Endothelial cell of umbilical vein (primary cell): ENCODE measurements at regions not wholly inside any gene's neighbourhood (a gene's known extent, or its start where the extent isn't known, plus 50 kb on each side); places are given as distances from the start of the nearest gene placed in this dataset.

Source experiments
- BruUV-seq: library from RNA; stranded (reverse); fragments of 400-500 nt; replicated peaks from 2 replicates; lab custom pipeline; 2021; lab: Mats Ljungman, UMichigan
- CTCF ChIA-PET: fragments of 300-600, 350-600 bp; sonication (Branson Sonifier 250); formaldehyde crosslinking; loops from one replicate; lab custom pipeline; 2021; ENCODE audit warnings: antibody characterized with exemption, inconsistent platforms; lab: Charles Lee
- POLR2A ChIA-PET: fragments of 300-600, 350-600 bp; sonication (Branson Sonifier 250); formaldehyde crosslinking; loops from one replicate; lab custom pipeline; 2021; ENCODE audit warnings: antibody characterized with exemption, inconsistent platforms; lab: Charles Lee
- DNase-seq: peaks from one replicate; pipeline ENCODE4 v3.0.0-alpha.2; 2011; ENCODE audit warnings: low read depth, low spot score
- FAIRE-seq: peaks from 2 replicates; lab custom pipeline; 2011; peaks lifted over from hg19 to GRCh38; lab: Jason Lieb, UNC
- H2AFZ ChIP-seq: 2 replicates; pipeline ENCODE4 v1.6.0; 2012; ENCODE audit warnings: low read depth, low read length, control low read depth, inconsistent platforms
- H3K27ac ChIP-seq: 2 replicates; pipeline ENCODE4 v1.5.1; 2011; ENCODE audit warnings: low read depth, mild to moderate bottlenecking, control low read depth, low read length, moderate library complexity; ENCODE audit not compliant: insufficient read depth
- H3K27me3 ChIP-seq, 2 experiments: 2 replicates each; pipeline versions ENCODE4 v1.6.0 to v1.6.1; 2011; ENCODE audit warnings: low read length in 2 of 2, mixed read lengths in 1 of 2; ENCODE audit not compliant: control insufficient read depth in 2 of 2, insufficient read depth in 2 of 2
- H3K36me3 ChIP-seq, 2 experiments: 2 replicates in 1 of 2; 3 replicates in 1 of 2; pipeline ENCODE4 v1.5.1; 2011; ENCODE audit warnings: low read length in 2 of 2, mild to moderate bottlenecking in 1 of 2, moderate library complexity in 1 of 2; ENCODE audit not compliant: control insufficient read depth in 2 of 2, insufficient read depth in 2 of 2; ENCODE audit errors: extremely low read depth in 1 of 2
- H3K4me1 ChIP-seq: 3 replicates; pipeline ENCODE4 v1.5.1; 2011; ENCODE audit warnings: mild to moderate bottlenecking, low read length; ENCODE audit not compliant: control insufficient read depth, insufficient read depth; ENCODE audit errors: extremely low read depth
- H3K4me2 ChIP-seq: 2 replicates; pipeline ENCODE4 v1.6.1; 2011; ENCODE audit warnings: low read length, control low read depth, mixed read lengths; ENCODE audit not compliant: insufficient read depth
- H3K4me3 ChIP-seq, 3 experiments: fragments of 200-600 bp in 1 of 3; sonication (generic), shearing (Covaris generic) in 1 of 3; replicated peaks in 1 of 3; 2 replicates each; pipeline ENCODE4 v1.5.1; 2011 to 2016; ENCODE audit warnings: control low read depth in 3 of 3, low read length in 3 of 3, mild to moderate bottlenecking in 2 of 3, inconsistent platforms in 1 of 3, low read depth in 1 of 3, moderate library complexity in 1 of 3; ENCODE audit not compliant: insufficient read depth in 1 of 3
- H3K79me2 ChIP-seq: 2 replicates; pipeline ENCODE4 v1.6.0; 2012; ENCODE audit warnings: low read length, inconsistent platforms; ENCODE audit not compliant: control insufficient read depth, insufficient read depth
- H3K9ac ChIP-seq: replicated peaks from 2 replicates; pipeline ENCODE3; 2011; ENCODE audit warnings: low read length, control low read depth; ENCODE audit not compliant: insufficient read depth; ENCODE audit errors: extremely low read depth
- H3K9me1 ChIP-seq: replicated peaks from 3 replicates; pipeline ENCODE4 v1.6.0; 2011; ENCODE audit warnings: mild to moderate bottlenecking, low read length; ENCODE audit not compliant: control insufficient read depth, insufficient read depth; ENCODE audit errors: extremely low read depth
- H3K9me3 ChIP-seq: replicated peaks from 2 replicates; pipeline ENCODE4 v1.5.1; 2012; ENCODE audit warnings: low read length, inconsistent platforms; ENCODE audit not compliant: control insufficient read depth, insufficient read depth
- H4K20me1 ChIP-seq: replicated peaks from 2 replicates; pipeline ENCODE3; 2011; ENCODE audit warnings: mild to moderate bottlenecking, low read length; ENCODE audit not compliant: control insufficient read depth, insufficient read depth; ENCODE audit errors: extremely low read depth
- EZH2 ChIP-seq: IDR thresholded peaks from 2 replicates; pipeline ENCODE4 v1.6.1; 2012; ENCODE audit warnings: borderline replicate concordance, low read depth, mild to moderate bottlenecking, moderate library complexity, low read length, inconsistent platforms; ENCODE audit not compliant: severe bottlenecking
- FOS ChIP-seq: IDR thresholded peaks from 2 replicates; pipeline ENCODE4 v1.6.1; 2011; ENCODE audit warnings: mild to moderate bottlenecking, low read length, moderate library complexity, borderline replicate concordance; ENCODE audit not compliant: insufficient read depth
- GATA2 ChIP-seq: IDR thresholded peaks from 2 replicates; pipeline ENCODE4 v1.7.0; 2011; ENCODE audit warnings: low read depth, mild to moderate bottlenecking, moderate library complexity, mixed read lengths, low read length; ENCODE audit not compliant: insufficient read length, insufficient read depth
- JUN ChIP-seq: IDR thresholded peaks from 2 replicates; pipeline ENCODE4 v1.6.1; 2011; ENCODE audit warnings: borderline replicate concordance, low read depth; ENCODE audit not compliant: insufficient read length, insufficient read depth
- MYC ChIP-seq: IDR thresholded peaks from one replicate; pipeline ENCODE4 v1.6.1; 2011; ENCODE audit warnings: mild to moderate bottlenecking, low read depth, low read length
- POLR2A ChIP-seq: IDR thresholded peaks from 2 replicates; pipeline ENCODE4 v1.6.1; 2012; ENCODE audit warnings: low read depth, mild to moderate bottlenecking, control low read depth, low read length
- POLR2AphosphoS5 ChIP-seq: IDR thresholded peaks from 2 replicates; pipeline ENCODE4 v1.6.1; 2012; ENCODE audit warnings: low read depth, mild to moderate bottlenecking, control low read depth, low read length, moderate library complexity; ENCODE audit not compliant: insufficient read depth
- dilution Hi-C: fragments of 300-500 bp; cut with MboI; formaldehyde crosslinking; loops from one replicate; pipeline ENCODE4 v1.15.0; 2019; ENCODE audit warnings: low sequenced_read_pairs; ENCODE audit not compliant: extremely low pct_ligation_motif_present
- intact Hi-C: fragments of 100-400 bp; cut with micrococcal nuclease; formaldehyde crosslinking; loops from one replicate; pipeline ENCODE4 v1.10.0; 2022
- TF ChIP-seq, protein P1 (sequence below): IDR thresholded peaks from 2 replicates; pipeline ENCODE4 v1.6.1; 2011; ENCODE audit not compliant: insufficient read depth, insufficient read length
- TF ChIP-seq, protein P2 (sequence below), 2 donors: IDR thresholded peaks; 1 replicate in 1 of 2; 2 replicates in 1 of 2; pipeline ENCODE4 v1.5.1; 2011; ENCODE audit warnings: low read length in 2 of 2, mild to moderate bottlenecking in 2 of 2, moderate library complexity in 2 of 2, control low read depth in 1 of 2, inconsistent platforms in 1 of 2, low read depth in 1 of 2; ENCODE audit not compliant: insufficient read depth in 1 of 2; ENCODE audit errors: extremely low read depth in 1 of 2

- H4K20me1 ChIP-seq: no peaks in the 10 kb centered on the region
Measured at GRCh38 chr20:43397147-43397546, 60.5 kb upstream of the SRSF6 start.

More at GRCh38 chr20:43397147-43397546, 60.5 kb upstream of the SRSF6 start:
- Histone ChIP-seq H2AFZ (no peak overlapping the region), H3K36me3 (no peaks in the 10 kb centered on the region), H3K27ac (no peak overlapping the region), H3K9me3 (no peaks in the 10 kb centered on the region), H3K4me2 (no peak overlapping the region), H3K4me3 (no peak overlapping the region), H3K9me1 (no peaks in the 10 kb centered on the region), H3K27me3 (no peaks in the 10 kb centered on the region), H3K4me1 (no peaks in the 10 kb centered on the region), H3K79me2 (no peaks in the 10 kb centered on the region), H3K9ac (no peak overlapping the region)
- intact Hi-C loops: no loop called here
- no peak for DNase-seq
- BruUV-seq: no TSS peak
- ChIA-PET CTCF (interaction anchor here (3.9 kb wide), 1 partner anchor 12 kb away, joined by 17 read pairs; no protein-coding TSS in a partner anchor), POLR2A (no interaction called here)
- TF ChIP-seq GATA2 (no peak), FOS (no peak), JUN (no peak), POLR2AphosphoS5 (no peak), EZH2 (no peak), MYC (no peak), POLR2A (no peak)
- TF ChIP-seq, protein P1, sequence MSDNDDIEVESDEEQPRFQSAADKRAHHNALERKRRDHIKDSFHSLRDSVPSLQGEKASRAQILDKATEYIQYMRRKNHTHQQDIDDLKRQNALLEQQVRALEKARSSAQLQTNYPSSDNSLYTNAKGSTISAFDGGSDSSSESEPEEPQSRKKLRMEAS: no peak
- TF ChIP-seq, protein P2, sequence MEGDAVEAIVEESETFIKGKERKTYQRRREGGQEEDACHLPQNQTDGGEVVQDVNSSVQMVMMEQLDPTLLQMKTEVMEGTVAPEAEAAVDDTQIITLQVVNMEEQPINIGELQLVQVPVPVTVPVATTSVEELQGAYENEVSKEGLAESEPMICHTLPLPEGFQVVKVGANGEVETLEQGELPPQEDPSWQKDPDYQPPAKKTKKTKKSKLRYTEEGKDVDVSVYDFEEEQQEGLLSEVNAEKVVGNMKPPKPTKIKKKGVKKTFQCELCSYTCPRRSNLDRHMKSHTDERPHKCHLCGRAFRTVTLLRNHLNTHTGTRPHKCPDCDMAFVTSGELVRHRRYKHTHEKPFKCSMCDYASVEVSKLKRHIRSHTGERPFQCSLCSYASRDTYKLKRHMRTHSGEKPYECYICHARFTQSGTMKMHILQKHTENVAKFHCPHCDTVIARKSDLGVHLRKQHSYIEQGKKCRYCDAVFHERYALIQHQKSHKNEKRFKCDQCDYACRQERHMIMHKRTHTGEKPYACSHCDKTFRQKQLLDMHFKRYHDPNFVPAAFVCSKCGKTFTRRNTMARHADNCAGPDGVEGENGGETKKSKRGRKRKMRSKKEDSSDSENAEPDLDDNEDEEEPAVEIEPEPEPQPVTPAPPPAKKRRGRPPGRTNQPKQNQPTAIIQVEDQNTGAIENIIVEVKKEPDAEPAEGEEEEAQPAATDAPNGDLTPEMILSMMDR (IDR thresholded peaks at IDR 0.05; ENCODE audit: extremely low read depth in 1 of 2, insufficient read depth in 1 of 2, low read depth in 1 of 2, low read length in 2 of 2): no peak
- dilution Hi-C loops: no loop called here
- no peak for FAIRE-seq
